Stomach (tissue), 4 donors: ENCODE measurements at regions not wholly inside any gene's neighbourhood (a gene's known extent, or its start where the extent isn't known, plus 50 kb on each side); places are given as distances from the start of the nearest gene placed in this dataset.

Experiments
- CTCF ChIP-seq, 7 experiments: fragments of 450-650 bp in 4 of 7; fragments of 200-600 bp in 3 of 7; sonication (generic) in 3 of 7; IDR thresholded peaks; one replicate each; pipeline ENCODE4 v1.5.1; 2016 to 2019; ENCODE audit warnings: antibody characterized with exemption in 7 of 7, control low read depth in 2 of 7, mild to moderate bottlenecking in 1 of 7
- POLR2A ChIP-seq, 4 donors: fragments of 450-650 bp; IDR thresholded peaks; one replicate each; pipeline ENCODE4 v1.6.1; 2016; ENCODE audit warnings: antibody characterized with exemption in 4 of 4, control low read depth in 2 of 4, mild to moderate bottlenecking in 1 of 4, moderate library complexity in 1 of 4

GRCh38 chr2:238517209-238517608, 90.5 kb downstream of the ASB1 start:
- TF ChIP-seq CTCF (IDR thresholded peaks at IDR 0.05), result no peak
- no peak for TF ChIP-seq POLR2A (IDR thresholded peaks at IDR 0.05)
